GM19238 (cell line): ENCODE measurements at regions not wholly inside any gene's neighbourhood (a gene's known extent, or its start where the extent isn't known, plus 50 kb on each side); places are given as distances from the start of the nearest gene placed in this dataset.

Experiments used
- DNase-seq: peaks from one replicate; pipeline ENCODE4 v3.0.0; 2011; ENCODE audit warnings: low spot score; ENCODE audit not compliant: insufficient read length

GRCh38 chr10:2733278-2733963 lies 333.9 kb upstream of the PFKP start:
- no peak for DNase-seq

- no peak for DNase-seq
Measured at GRCh38 chr10:2731940-2732339, 335.4 kb upstream of the PFKP start.

DNA sequence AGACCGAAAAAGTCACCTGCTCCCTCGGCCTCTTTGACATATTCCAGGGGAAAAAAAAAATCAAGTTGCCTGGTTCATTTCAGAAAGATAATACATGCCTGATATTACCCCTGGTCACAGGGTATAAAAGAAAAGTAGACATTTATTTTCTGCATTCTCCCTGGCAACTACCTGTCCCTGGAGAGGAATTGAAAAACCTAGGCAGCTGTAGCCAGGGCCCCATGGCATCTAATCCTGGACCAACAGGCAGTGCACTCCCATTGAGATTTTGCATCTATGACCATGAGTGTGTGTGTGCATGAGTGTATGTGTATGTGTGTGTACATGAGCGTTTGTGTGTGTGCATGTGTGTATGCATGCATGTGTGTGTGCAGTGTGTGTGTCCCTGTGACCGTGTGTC lies 338.2 kb upstream of the PFKP start:
- DNase-seq = no peak

DNA sequence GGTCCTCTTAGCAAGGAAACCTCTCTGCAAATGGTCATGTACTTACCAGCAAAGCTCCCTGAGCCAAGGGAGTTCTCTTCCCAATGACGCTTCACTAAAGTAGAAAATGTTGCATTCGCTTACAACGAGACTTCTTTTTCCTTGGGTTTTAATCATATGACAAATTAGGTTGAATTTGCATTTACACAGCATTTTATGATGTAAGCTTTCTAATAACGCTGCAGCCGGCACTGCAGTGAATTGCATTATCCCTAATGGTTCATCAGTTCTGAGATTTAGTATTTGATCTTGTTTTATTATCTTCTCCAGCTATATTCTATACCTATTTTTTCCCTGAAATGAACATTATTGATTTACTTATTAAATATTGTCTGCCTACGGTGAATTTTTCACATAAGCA lies 339.3 kb upstream of the PFKP start:
- no peak for DNase-seq

- no peak for DNase-seq
Measured at GRCh38 chr10:2716596-2716995, 350.8 kb upstream of the PFKP start.

DNA sequence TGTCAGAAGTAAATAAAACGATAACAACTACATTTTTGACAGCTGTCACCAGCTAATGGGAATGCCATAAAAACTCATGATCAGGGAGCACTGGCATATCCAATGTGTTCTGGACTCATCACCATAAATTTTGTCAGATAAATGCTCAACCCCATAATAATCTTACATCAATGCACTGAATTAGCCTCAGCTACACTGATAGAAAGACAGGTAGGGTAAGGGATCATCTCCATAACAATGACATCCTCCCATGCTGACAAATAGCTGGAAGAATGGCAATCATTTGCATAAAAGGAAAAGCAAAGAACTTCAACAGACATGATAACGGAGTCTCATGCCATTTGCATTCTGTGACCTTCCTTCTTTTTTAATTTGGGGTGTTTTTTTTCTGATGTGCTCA lies 352.8 kb upstream of the PFKP start:
- no peak for DNase-seq

DNA sequence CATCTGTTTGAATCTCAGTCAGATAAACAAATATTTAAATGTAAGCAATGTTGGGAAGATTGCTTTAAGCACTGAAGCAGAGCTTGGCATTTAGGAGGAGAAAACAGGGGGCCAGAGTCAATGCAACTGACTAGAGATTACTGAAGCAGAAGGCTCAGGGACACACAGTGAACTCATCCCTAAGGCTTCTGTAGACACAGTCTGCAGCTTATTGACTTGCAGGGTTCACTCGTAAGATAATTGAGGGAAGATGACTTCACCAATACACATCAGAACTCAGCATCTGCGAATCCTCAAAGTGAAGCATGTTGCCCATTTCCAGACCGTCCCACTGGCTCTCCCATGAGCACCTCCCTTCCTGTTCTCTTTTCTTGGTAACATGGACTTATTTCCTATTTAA lies 363.4 kb upstream of the PFKP start:
- no peak for DNase-seq

- DNase-seq = no peak
Measured at GRCh38 chr10:2701802-2702201, 365.5 kb upstream of the PFKP start.

GRCh38 chr10:2700626-2701305 lies 366.6 kb upstream of the PFKP start:
- peak; percentile 7 for DNase-seq

DNA sequence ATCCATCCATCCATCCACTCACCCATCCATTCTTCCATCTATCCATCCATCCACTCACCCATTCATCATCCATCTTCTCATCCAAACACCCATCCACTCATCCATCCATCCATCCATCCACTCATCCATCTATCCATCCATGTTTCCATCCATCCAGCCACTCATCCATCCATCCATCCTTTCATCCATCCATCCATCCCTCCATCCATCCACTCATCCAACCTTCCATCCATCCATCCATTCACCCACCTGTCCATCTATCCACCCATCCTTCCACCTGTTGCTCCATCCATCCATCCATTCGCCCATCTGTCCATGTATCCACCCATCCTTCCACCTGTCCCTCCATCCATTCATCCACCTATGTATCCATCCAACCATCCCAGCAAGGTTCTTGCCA lies 378.4 kb upstream of the PFKP start:
- no peak for DNase-seq

GRCh38 chr10:2686691-2687090 lies 380.7 kb upstream of the PFKP start:
- no peak for DNase-seq

DNA sequence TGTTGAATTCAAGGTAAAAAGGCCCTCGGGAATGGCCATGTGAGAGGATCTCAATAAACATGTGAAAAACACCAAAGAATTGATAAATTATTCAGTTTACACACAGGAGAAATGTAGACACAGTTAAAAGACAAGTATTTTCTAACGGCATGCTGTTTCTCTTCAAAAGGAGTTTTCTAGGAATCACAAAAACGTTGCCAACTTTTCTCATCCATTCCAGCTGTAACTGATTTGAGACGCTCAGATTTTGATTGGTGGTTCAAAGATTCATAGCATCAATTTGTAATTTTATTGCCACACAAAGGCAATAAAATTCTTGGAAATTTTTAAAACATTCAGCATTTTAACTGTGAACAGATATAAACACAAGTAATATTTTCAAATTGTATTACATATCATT lies 384.9 kb upstream of the PFKP start:
- DNase-seq = no peak

DNA sequence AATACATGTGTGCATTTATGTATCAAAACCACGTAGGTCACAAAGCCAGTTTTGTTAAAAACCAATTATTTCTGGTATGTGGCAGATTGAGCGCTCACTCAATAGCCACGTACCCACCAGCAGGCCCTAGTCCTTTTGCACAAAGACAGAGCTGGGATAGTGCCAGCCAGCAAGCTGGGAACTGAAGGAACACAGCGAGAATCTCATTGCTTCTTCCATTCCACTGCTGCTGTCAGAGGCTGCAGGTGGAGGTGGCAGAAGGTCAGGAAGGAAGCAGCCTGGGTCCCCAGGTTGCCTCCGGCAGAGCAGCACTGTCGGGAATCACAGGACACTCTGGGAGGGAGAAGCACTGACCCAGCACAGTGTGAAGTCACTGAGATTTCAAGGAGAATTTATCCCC lies 385.5 kb upstream of the PFKP start:
- DNase-seq = no peak

DNA sequence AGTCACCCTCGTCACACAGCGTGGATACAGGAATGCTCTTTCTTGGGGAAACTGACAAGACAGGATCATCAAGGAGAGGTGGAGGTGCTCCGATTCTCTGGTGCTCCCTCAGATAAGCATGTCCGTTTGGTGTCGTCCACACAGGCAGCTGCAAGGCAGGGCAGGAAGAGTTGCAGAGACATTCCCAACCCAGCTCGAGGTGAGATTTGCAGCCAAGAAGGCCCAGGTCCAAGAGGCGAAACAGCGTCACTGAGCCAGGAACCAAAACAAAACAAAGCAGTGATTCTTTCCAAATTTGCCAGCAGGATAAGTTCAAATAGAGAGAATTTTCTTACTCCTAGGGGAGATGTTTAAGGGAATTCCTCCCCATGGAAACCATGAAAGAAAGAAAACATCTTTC lies 386.5 kb upstream of the PFKP start:
- no peak for DNase-seq

- DNase-seq = no peak
Measured at GRCh38 chr10:2679646-2680045, 387.7 kb upstream of the PFKP start.

- no peak for DNase-seq
Measured at GRCh38 chr10:2676455-2676854, 390.9 kb upstream of the PFKP start.

GRCh38 chr10:2674451-2674850 lies 392.9 kb upstream of the PFKP start:
- DNase-seq = no peak

GRCh38 chr10:2670864-2671263 lies 396.5 kb upstream of the PFKP start:
- DNase-seq = no peak

GRCh38 chr10:2665772-2666171 lies 401.6 kb upstream of the PFKP start:
- no peak for DNase-seq

- no peak for DNase-seq
Measured at GRCh38 chr10:2660276-2660675, 407.1 kb upstream of the PFKP start.

- DNase-seq = no peak
Measured at GRCh38 chr10:2659660-2660209, 407.6 kb upstream of the PFKP start.

GRCh38 chr10:2658780-2659179 lies 408.6 kb upstream of the PFKP start:
- no peak for DNase-seq

- DNase-seq = no peak
Measured at GRCh38 chr10:2650328-2650727, 417.0 kb upstream of the PFKP start.
